Cerebellar cortex (tissue), 1 donor: ENCODE measurements at regions not wholly inside any gene's neighbourhood (a gene's known extent, or its start where the extent isn't known, plus 50 kb on each side); places are given as distances from the start of the nearest gene placed in this dataset.

ENCODE experiments used
- DNase-seq: peaks from one replicate; pipeline ENCODE4 v3.0.0-alpha.2; 2015; ENCODE audit warnings: low spot score

- DNase-seq: no peak
Observed at GRCh38 chr2:150619607-150620330, 132.3 kb upstream of the RND3 start.

GRCh38 chr2:150618245-150618895, 130.9 kb upstream of the RND3 start:
- DNase-seq: no peak

- no peak for DNase-seq
Observed at GRCh38 chr2:150617351-150617978, 130.0 kb upstream of the RND3 start.

GRCh38 chr2:150612957-150613710, 125.7 kb upstream of the RND3 start:
- DNase-seq: no peak

- DNase-seq: peak; percentile 29
Observed at GRCh38 chr2:150610670-150611279, 123.3 kb upstream of the RND3 start.

GRCh38 chr2:150609831-150610582, 122.5 kb upstream of the RND3 start:
- DNase-seq: no peak

- no peak for DNase-seq
Observed at GRCh38 chr2:150608341-150608740, 120.9 kb upstream of the RND3 start.

GRCh38 chr2:150607390-150607811, 119.9 kb upstream of the RND3 start:
- no peak for DNase-seq

GRCh38 chr2:150606380-150607060, 119.1 kb upstream of the RND3 start:
- no peak for DNase-seq

GRCh38 chr2:150605664-150606063, 118.2 kb upstream of the RND3 start:
- DNase-seq: no peak

- no peak for DNase-seq
Observed at GRCh38 chr2:150601280-150602038, 114.0 kb upstream of the RND3 start.

GRCh38 chr2:150599889-150600288, 112.4 kb upstream of the RND3 start:
- no peak for DNase-seq

GRCh38 chr2:150598383-150598782, 110.9 kb upstream of the RND3 start:
- no peak for DNase-seq

GRCh38 chr2:150595803-150596470, 108.5 kb upstream of the RND3 start:
- DNase-seq: no peak

- no peak for DNase-seq
Observed at GRCh38 chr2:150594299-150594698, 106.8 kb upstream of the RND3 start.

- DNase-seq: no peak
Observed at GRCh38 chr2:150591496-150592285, 104.2 kb upstream of the RND3 start.

GRCh38 chr2:150589681-150590080, 102.2 kb upstream of the RND3 start:
- DNase-seq: no peak

GRCh38 chr2:150588506-150588870, 101.0 kb upstream of the RND3 start:
- no peak for DNase-seq
